ENCODE measurements at regions not wholly inside any gene's neighbourhood (a gene's known extent, or its start where the extent isn't known, plus 50 kb on each side); places are given as distances from the start of the nearest gene placed in this dataset.

DNA sequence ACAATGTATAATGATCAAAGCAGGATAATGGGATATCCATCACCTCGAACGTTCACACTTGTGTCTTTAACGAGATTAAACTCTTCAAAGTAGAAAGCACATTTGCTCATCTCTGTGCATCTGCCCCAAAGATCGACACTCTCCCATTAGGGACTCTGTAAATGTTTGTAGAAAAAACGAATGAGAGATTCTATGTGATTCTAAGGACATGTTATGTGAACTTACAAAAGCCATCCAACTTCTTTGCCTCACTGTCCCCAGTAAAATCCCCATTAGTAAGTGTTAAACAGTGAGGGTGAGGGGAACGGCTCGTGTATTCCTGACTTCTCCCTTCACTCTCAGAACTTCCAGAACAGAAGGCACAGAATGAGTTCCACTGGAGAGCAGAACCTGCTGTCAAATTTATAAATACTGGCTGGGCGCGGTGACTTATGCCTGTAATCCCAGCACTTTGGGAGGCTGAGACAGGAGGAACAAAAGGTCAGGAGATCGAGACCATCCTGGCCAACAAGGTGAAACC is 134.1 kb downstream of the WSCD1 start:
- Histone ChIP-seq H3K79me2 (ENCODE audit: insufficient read depth, low read length) (no peaks in the 10 kb centered on the region), H3K4me1 (ENCODE audit: insufficient read depth, low read length) (no peaks in the 10 kb centered on the region), H3K9me3 (ENCODE audit: low read depth, low read length) (no peaks in the 10 kb centered on the region), H3K27ac (ENCODE audit: low read depth, low read length) (no peak overlapping the region), H3K4me3 (ENCODE audit: insufficient read depth, low read length) (no peak overlapping the region), H4K20me1 (ENCODE audit: insufficient read depth, low read length) (no peaks in the 10 kb centered on the region), H3K4me2 (ENCODE audit: insufficient read depth, low read length) (no peak overlapping the region), H3K27me3 (ENCODE audit: insufficient read depth, low read length) (peaks cover 14% of the 10 kb centered on the region), H3K36me3 (ENCODE audit: insufficient read depth, low read length) (no peaks in the 10 kb centered on the region), H2AFZ (ENCODE audit: low read length) (no peak overlapping the region)
- no peak for DNase-seq (ENCODE audit: insufficient read length, low spot score, missing footprints)
- TF ChIP-seq CTCF (IDR thresholded peaks at IDR 0.05; ENCODE audit: extremely low read depth, low read depth, low read length) = no peak

- Histone ChIP-seq H2AFZ (ENCODE audit: low read length) (no peak overlapping the region), H3K4me3 (ENCODE audit: insufficient read depth, low read length) (no peak overlapping the region), H3K27ac (ENCODE audit: low read depth, low read length) (no peak overlapping the region), H3K9me3 (ENCODE audit: low read depth, low read length) (no peaks in the 10 kb centered on the region), H4K20me1 (ENCODE audit: insufficient read depth, low read length) (no peaks in the 10 kb centered on the region), H3K79me2 (ENCODE audit: insufficient read depth, low read length) (no peaks in the 10 kb centered on the region), H3K4me2 (ENCODE audit: insufficient read depth, low read length) (no peak overlapping the region), H3K4me1 (ENCODE audit: insufficient read depth, low read length) (no peaks in the 10 kb centered on the region), H3K36me3 (ENCODE audit: insufficient read depth, low read length) (no peaks in the 10 kb centered on the region), H3K27me3 (ENCODE audit: insufficient read depth, low read length) (no peaks in the 10 kb centered on the region)
- DNase-seq (ENCODE audit: insufficient read length, low spot score, missing footprints) = no peak
- TF ChIP-seq CTCF (IDR thresholded peaks at IDR 0.05; ENCODE audit: extremely low read depth, low read depth, low read length) = no peak
Measured at GRCh38 chr17:6196355-6196754, 126.2 kb downstream of the WSCD1 start.

DNA sequence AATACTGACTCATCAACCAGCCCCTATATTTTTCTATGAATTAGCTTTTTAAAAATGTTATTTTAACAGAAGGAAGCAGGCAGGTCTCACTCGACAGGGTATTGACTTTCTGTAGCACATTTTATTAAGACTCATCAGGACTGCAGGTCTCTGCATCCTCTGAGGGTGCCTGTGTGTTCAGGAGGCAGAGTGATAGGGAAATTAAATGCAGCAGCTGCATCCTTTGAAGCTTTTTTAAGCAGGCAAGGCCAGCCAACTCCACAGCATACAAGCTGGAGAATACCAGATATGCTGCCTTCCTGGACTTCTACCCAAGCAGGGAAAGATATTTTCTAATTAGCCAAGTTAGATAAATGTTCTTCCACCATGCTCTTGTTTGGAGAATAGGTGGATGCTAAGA is 124.9 kb downstream of the WSCD1 start:
- DNase-seq (ENCODE audit: insufficient read length, low spot score, missing footprints) = no peak
- Histone ChIP-seq H3K4me1 (ENCODE audit: insufficient read depth, low read length) (no peaks in the 10 kb centered on the region), H3K79me2 (ENCODE audit: insufficient read depth, low read length) (no peaks in the 10 kb centered on the region), H3K4me3 (ENCODE audit: insufficient read depth, low read length) (no peak overlapping the region), H3K27ac (ENCODE audit: low read depth, low read length) (no peak overlapping the region), H3K4me2 (ENCODE audit: insufficient read depth, low read length) (no peak overlapping the region), H3K27me3 (ENCODE audit: insufficient read depth, low read length) (no peaks in the 10 kb centered on the region), H3K9me3 (ENCODE audit: low read depth, low read length) (no peaks in the 10 kb centered on the region), H3K36me3 (ENCODE audit: insufficient read depth, low read length) (no peaks in the 10 kb centered on the region), H2AFZ (ENCODE audit: low read length) (no peak overlapping the region), H4K20me1 (ENCODE audit: insufficient read depth, low read length) (no peaks in the 10 kb centered on the region)
- TF ChIP-seq CTCF (IDR thresholded peaks at IDR 0.05; ENCODE audit: extremely low read depth, low read depth, low read length) = no peak

DNA sequence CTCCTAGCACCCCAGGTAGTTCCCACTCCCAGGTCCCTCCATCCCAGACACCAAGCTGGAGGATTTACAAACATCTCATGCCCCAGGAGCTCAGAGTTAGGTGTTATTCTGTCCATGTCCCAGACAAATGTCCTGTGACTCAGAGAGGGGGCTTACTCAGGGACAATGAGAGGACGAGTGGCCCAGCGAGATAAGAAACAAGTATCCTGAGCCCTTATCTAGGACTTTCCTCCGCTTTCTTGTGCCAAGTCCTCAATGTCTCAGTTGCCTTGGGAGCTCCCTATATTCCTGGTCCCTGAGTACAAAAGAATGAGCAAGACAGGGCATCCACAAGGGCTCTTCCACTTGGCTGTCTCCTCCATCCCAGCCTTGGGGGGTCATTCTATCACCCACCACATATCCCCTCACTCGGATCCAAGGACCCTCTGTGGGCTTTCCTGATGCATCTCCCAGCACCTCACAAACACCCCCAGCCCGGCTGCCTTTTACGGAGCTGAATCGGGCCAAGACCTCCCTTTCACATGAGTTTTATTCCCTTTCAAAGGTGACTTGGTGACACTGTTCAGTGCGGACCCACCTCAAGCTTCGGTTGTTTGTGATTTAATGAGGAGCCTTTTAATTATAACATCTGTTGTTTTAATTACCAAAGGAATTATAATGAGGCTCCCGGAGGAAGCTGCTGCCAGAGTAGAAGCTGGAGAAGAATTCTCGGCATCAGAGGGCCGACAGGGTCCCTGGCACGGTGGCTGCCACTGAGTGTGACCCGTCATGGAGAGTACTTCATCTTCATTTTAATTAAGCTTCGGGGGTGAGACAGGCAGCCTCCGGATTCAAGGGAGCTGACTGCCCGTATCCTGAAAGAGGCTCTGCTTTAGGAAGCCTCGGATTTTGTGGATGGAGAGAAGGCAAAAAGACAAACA is 121.5 kb downstream of the WSCD1 start:
- Histone ChIP-seq H3K4me2 (ENCODE audit: insufficient read depth, low read length) (no peak overlapping the region), H3K4me1 (ENCODE audit: insufficient read depth, low read length) (no peaks in the 10 kb centered on the region), H3K4me3 (ENCODE audit: insufficient read depth, low read length) (no peak overlapping the region), H3K36me3 (ENCODE audit: insufficient read depth, low read length) (no peaks in the 10 kb centered on the region), H3K27me3 (ENCODE audit: insufficient read depth, low read length) (no peaks in the 10 kb centered on the region), H3K9me3 (ENCODE audit: low read depth, low read length) (no peaks in the 10 kb centered on the region), H3K27ac (ENCODE audit: low read depth, low read length) (no peak overlapping the region), H3K79me2 (ENCODE audit: insufficient read depth, low read length) (no peaks in the 10 kb centered on the region), H4K20me1 (ENCODE audit: insufficient read depth, low read length) (no peaks in the 10 kb centered on the region), H2AFZ (ENCODE audit: low read length) (no peak overlapping the region)
- DNase-seq (ENCODE audit: insufficient read length, low spot score, missing footprints) = no peak
- TF ChIP-seq CTCF (IDR thresholded peaks at IDR 0.05; ENCODE audit: extremely low read depth, low read depth, low read length) = no peak

All from osteoblast (primary cell).